Endothelial cell of umbilical vein (primary cell): ENCODE measurements at regions not wholly inside any gene's neighbourhood (a gene's known extent, or its start where the extent isn't known, plus 50 kb on each side); places are given as distances from the start of the nearest gene placed in this dataset.

Experiments used
- BruUV-seq: library from RNA; stranded (reverse); fragments of 400-500 nt; replicated peaks from 2 replicates; lab custom pipeline; 2021; lab: Mats Ljungman, UMichigan
- CTCF ChIA-PET: fragments of 300-600, 350-600 bp; sonication (Branson Sonifier 250); formaldehyde crosslinking; loops from one replicate; lab custom pipeline; 2021; ENCODE audit warnings: antibody characterized with exemption, inconsistent platforms; lab: Charles Lee
- POLR2A ChIA-PET: fragments of 300-600, 350-600 bp; sonication (Branson Sonifier 250); formaldehyde crosslinking; loops from one replicate; lab custom pipeline; 2021; ENCODE audit warnings: antibody characterized with exemption, inconsistent platforms; lab: Charles Lee
- DNase-seq: peaks from one replicate; pipeline ENCODE4 v3.0.0-alpha.2; 2011; ENCODE audit warnings: low read depth, low spot score
- FAIRE-seq: peaks from 2 replicates; lab custom pipeline; 2011; peaks lifted over from hg19 to GRCh38; lab: Jason Lieb, UNC
- H2AFZ ChIP-seq: 2 replicates; pipeline ENCODE4 v1.6.0; 2012; ENCODE audit warnings: low read depth, low read length, control low read depth, inconsistent platforms
- H3K27ac ChIP-seq: 2 replicates; pipeline ENCODE4 v1.5.1; 2011; ENCODE audit warnings: low read depth, mild to moderate bottlenecking, control low read depth, low read length, moderate library complexity; ENCODE audit not compliant: insufficient read depth
- H3K27me3 ChIP-seq, 2 experiments: 2 replicates each; pipeline versions ENCODE4 v1.6.0 to v1.6.1; 2011; ENCODE audit warnings: low read length in 2 of 2, mixed read lengths in 1 of 2; ENCODE audit not compliant: control insufficient read depth in 2 of 2, insufficient read depth in 2 of 2
- H3K36me3 ChIP-seq, 2 experiments: 2 replicates in 1 of 2; 3 replicates in 1 of 2; pipeline ENCODE4 v1.5.1; 2011; ENCODE audit warnings: low read length in 2 of 2, mild to moderate bottlenecking in 1 of 2, moderate library complexity in 1 of 2; ENCODE audit not compliant: control insufficient read depth in 2 of 2, insufficient read depth in 2 of 2; ENCODE audit errors: extremely low read depth in 1 of 2
- H3K4me1 ChIP-seq: 3 replicates; pipeline ENCODE4 v1.5.1; 2011; ENCODE audit warnings: mild to moderate bottlenecking, low read length; ENCODE audit not compliant: control insufficient read depth, insufficient read depth; ENCODE audit errors: extremely low read depth
- H3K4me2 ChIP-seq: 2 replicates; pipeline ENCODE4 v1.6.1; 2011; ENCODE audit warnings: low read length, control low read depth, mixed read lengths; ENCODE audit not compliant: insufficient read depth
- H3K4me3 ChIP-seq, 3 experiments: fragments of 200-600 bp in 1 of 3; sonication (generic), shearing (Covaris generic) in 1 of 3; replicated peaks in 1 of 3; 2 replicates each; pipeline ENCODE4 v1.5.1; 2011 to 2016; ENCODE audit warnings: control low read depth in 3 of 3, low read length in 3 of 3, mild to moderate bottlenecking in 2 of 3, inconsistent platforms in 1 of 3, low read depth in 1 of 3, moderate library complexity in 1 of 3; ENCODE audit not compliant: insufficient read depth in 1 of 3
- H3K79me2 ChIP-seq: 2 replicates; pipeline ENCODE4 v1.6.0; 2012; ENCODE audit warnings: low read length, inconsistent platforms; ENCODE audit not compliant: control insufficient read depth, insufficient read depth
- H3K9ac ChIP-seq: replicated peaks from 2 replicates; pipeline ENCODE3; 2011; ENCODE audit warnings: low read length, control low read depth; ENCODE audit not compliant: insufficient read depth; ENCODE audit errors: extremely low read depth
- H3K9me1 ChIP-seq: replicated peaks from 3 replicates; pipeline ENCODE4 v1.6.0; 2011; ENCODE audit warnings: mild to moderate bottlenecking, low read length; ENCODE audit not compliant: control insufficient read depth, insufficient read depth; ENCODE audit errors: extremely low read depth
- H3K9me3 ChIP-seq: replicated peaks from 2 replicates; pipeline ENCODE4 v1.5.1; 2012; ENCODE audit warnings: low read length, inconsistent platforms; ENCODE audit not compliant: control insufficient read depth, insufficient read depth
- H4K20me1 ChIP-seq: replicated peaks from 2 replicates; pipeline ENCODE3; 2011; ENCODE audit warnings: mild to moderate bottlenecking, low read length; ENCODE audit not compliant: control insufficient read depth, insufficient read depth; ENCODE audit errors: extremely low read depth
- EZH2 ChIP-seq: IDR thresholded peaks from 2 replicates; pipeline ENCODE4 v1.6.1; 2012; ENCODE audit warnings: borderline replicate concordance, low read depth, mild to moderate bottlenecking, moderate library complexity, low read length, inconsistent platforms; ENCODE audit not compliant: severe bottlenecking
- FOS ChIP-seq: IDR thresholded peaks from 2 replicates; pipeline ENCODE4 v1.6.1; 2011; ENCODE audit warnings: mild to moderate bottlenecking, low read length, moderate library complexity, borderline replicate concordance; ENCODE audit not compliant: insufficient read depth
- GATA2 ChIP-seq: IDR thresholded peaks from 2 replicates; pipeline ENCODE4 v1.7.0; 2011; ENCODE audit warnings: low read depth, mild to moderate bottlenecking, moderate library complexity, mixed read lengths, low read length; ENCODE audit not compliant: insufficient read length, insufficient read depth
- JUN ChIP-seq: IDR thresholded peaks from 2 replicates; pipeline ENCODE4 v1.6.1; 2011; ENCODE audit warnings: borderline replicate concordance, low read depth; ENCODE audit not compliant: insufficient read length, insufficient read depth
- MAX ChIP-seq: IDR thresholded peaks from 2 replicates; pipeline ENCODE4 v1.6.1; 2011; ENCODE audit not compliant: insufficient read depth, insufficient read length
- MYC ChIP-seq: IDR thresholded peaks from one replicate; pipeline ENCODE4 v1.6.1; 2011; ENCODE audit warnings: mild to moderate bottlenecking, low read depth, low read length
- POLR2A ChIP-seq: IDR thresholded peaks from 2 replicates; pipeline ENCODE4 v1.6.1; 2012; ENCODE audit warnings: low read depth, mild to moderate bottlenecking, control low read depth, low read length
- POLR2AphosphoS5 ChIP-seq: IDR thresholded peaks from 2 replicates; pipeline ENCODE4 v1.6.1; 2012; ENCODE audit warnings: low read depth, mild to moderate bottlenecking, control low read depth, low read length, moderate library complexity; ENCODE audit not compliant: insufficient read depth
- dilution Hi-C: fragments of 300-500 bp; cut with MboI; formaldehyde crosslinking; loops from one replicate; pipeline ENCODE4 v1.15.0; 2019; ENCODE audit warnings: low sequenced_read_pairs; ENCODE audit not compliant: extremely low pct_ligation_motif_present
- intact Hi-C: fragments of 100-400 bp; cut with micrococcal nuclease; formaldehyde crosslinking; loops from one replicate; pipeline ENCODE4 v1.10.0; 2022
- TF ChIP-seq, protein P1 (sequence below), 2 donors: IDR thresholded peaks; 1 replicate in 1 of 2; 2 replicates in 1 of 2; pipeline ENCODE4 v1.5.1; 2011; ENCODE audit warnings: low read length in 2 of 2, mild to moderate bottlenecking in 2 of 2, moderate library complexity in 2 of 2, control low read depth in 1 of 2, inconsistent platforms in 1 of 2, low read depth in 1 of 2; ENCODE audit not compliant: insufficient read depth in 1 of 2; ENCODE audit errors: extremely low read depth in 1 of 2

DNA sequence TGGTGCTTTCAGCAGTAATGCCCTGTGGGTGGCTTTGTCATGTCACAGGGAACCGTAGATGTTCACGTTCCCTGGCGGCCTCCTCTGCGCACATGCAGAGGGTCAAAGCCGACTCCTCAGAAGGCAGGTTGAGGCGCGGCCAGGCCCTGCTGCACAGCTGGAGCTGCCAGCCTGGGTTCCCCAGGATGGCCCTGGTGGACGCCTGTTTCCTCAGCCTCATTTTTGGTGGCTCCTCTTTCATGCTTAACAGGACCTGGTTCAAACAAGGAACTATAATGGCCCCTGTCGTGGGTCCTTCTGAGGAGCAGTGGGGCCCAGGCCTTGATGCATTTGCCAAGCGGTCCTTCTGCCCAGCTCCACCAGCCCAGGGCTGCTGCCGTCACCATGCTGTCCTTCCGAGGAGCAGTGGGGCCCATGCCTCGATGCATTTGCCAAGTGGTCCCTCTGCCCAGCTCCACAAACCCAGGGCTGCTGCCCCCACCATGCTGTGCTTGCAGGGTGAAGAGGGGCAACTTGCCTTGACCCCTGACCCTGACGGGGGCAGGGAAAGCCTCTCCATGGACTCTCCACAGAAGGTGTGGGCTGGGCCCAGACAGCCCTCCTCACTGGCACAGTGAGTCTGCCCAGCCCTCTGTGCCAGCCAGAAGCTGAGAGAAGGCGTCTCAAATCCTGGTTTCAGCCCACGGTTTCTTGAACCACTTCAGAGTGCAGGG, 338.2 kb downstream of the TCERG1L start:
- H3K9me3 ChIP-seq: peaks cover 13% of the 10 kb centered on the region
- FAIRE-seq (no peak), DNase-seq (no peak)
- BruUV-seq: no TSS peak
- TF ChIP-seq JUN: no peak
- TF ChIP-seq POLR2A: no peak
- TF ChIP-seq GATA2: no peak
- TF ChIP-seq POLR2AphosphoS5: no peak
- no peak for TF ChIP-seq MAX
- TF ChIP-seq FOS: no peak
- TF ChIP-seq, protein P1, sequence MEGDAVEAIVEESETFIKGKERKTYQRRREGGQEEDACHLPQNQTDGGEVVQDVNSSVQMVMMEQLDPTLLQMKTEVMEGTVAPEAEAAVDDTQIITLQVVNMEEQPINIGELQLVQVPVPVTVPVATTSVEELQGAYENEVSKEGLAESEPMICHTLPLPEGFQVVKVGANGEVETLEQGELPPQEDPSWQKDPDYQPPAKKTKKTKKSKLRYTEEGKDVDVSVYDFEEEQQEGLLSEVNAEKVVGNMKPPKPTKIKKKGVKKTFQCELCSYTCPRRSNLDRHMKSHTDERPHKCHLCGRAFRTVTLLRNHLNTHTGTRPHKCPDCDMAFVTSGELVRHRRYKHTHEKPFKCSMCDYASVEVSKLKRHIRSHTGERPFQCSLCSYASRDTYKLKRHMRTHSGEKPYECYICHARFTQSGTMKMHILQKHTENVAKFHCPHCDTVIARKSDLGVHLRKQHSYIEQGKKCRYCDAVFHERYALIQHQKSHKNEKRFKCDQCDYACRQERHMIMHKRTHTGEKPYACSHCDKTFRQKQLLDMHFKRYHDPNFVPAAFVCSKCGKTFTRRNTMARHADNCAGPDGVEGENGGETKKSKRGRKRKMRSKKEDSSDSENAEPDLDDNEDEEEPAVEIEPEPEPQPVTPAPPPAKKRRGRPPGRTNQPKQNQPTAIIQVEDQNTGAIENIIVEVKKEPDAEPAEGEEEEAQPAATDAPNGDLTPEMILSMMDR (IDR thresholded peaks at IDR 0.05; ENCODE audit: extremely low read depth in 1 of 2, insufficient read depth in 1 of 2, low read depth in 1 of 2, low read length in 2 of 2): no peak
- no peak for TF ChIP-seq MYC
- TF ChIP-seq EZH2: no peak
- H3K4me2 ChIP-seq: no peak overlapping the region
- H3K9ac ChIP-seq: no peak overlapping the region
- no peak overlapping the region for H3K4me3 ChIP-seq
- POLR2A ChIA-PET: no interaction called here
- no peak overlapping the region for H2AFZ ChIP-seq
- no peaks in the 10 kb centered on the region for H3K4me1 ChIP-seq
- no peaks in the 10 kb centered on the region for H3K79me2 ChIP-seq
- intact Hi-C loops (no loop called here), dilution Hi-C loops (no loop called here)
- H3K27me3 ChIP-seq: no peaks in the 10 kb centered on the region
- H4K20me1 ChIP-seq: no peaks in the 10 kb centered on the region
- H3K36me3 ChIP-seq: no peaks in the 10 kb centered on the region
- no peaks in the 10 kb centered on the region for H3K9me1 ChIP-seq
- CTCF ChIA-PET: no interaction called here
- no peak overlapping the region for H3K27ac ChIP-seq
